ENCODE measurements at regions not wholly inside any gene's neighbourhood (a gene's known extent, or its start where the extent isn't known, plus 50 kb on each side); places are given as distances from the start of the nearest gene placed in this dataset.

DNA sequence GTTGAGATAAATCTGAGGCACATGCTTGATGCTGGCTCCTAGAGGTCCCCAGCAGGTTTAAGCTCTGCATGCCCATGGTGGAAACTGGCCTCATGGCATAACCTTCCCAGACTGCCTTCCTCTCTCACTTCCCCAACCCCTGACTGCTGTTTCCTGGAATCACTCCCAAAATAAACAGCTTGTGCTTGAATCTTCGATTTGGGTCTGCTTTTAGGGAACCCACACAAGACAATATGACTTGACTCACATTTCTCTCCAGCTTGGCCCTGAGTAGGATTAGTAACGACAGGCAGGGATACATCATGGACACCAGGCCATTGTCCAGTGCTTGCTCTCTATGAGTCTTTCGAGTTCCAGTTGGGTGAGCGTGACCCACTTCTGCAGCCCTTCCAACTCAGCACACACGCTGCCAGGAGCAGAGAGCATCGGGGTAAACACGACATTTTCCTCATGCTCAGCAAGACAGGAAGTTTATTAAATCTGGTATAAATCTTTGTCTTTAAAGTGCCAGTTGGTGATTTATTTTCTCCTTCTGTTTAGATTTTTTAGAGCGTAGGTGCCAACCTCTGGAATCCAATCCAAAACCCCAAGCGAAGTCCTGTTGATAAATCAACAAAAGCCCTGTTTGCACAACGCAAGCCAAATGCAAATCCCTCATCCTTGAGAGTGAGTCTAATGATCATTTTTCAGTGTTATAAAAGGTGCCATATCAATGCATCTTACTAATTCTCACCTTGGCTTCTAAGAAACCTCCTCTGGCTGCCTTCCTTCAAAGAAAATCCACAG is 135.0 kb downstream of the FOXA2 start:
- DNase-seq (ENCODE audit: low spot score), result no peak
- no peaks in the 10 kb centered on the region for H3K9me3 ChIP-seq
- H3K27me3 ChIP-seq, result no peaks in the 10 kb centered on the region
- H3K4me3 ChIP-seq, result no peak overlapping the region
- no peaks in the 10 kb centered on the region for H3K4me1 ChIP-seq
- no peak overlapping the region for H3K27ac ChIP-seq
- no peaks in the 10 kb centered on the region for H3K36me3 ChIP-seq
- TF ChIP-seq CTCF (IDR thresholded peaks at IDR 0.05), result no peak

DNA sequence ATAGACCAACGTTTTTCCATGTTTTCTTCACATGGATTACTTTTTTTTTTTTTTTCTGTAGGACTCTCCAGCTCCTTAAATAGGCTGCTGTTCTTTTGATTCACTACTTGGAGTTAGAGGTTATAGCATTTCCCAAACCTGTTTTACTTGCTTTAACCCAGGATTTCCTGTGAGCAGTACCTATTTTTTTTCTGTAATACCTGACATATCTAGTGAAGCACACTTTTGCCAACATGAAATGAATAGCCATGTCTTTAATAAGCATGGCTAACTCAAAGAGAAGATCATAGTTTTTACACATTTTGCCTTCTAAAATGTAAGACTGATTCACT is 137.0 kb downstream of the FOXA2 start:
- no peak for TF ChIP-seq CTCF (IDR thresholded peaks at IDR 0.05)

DNA sequence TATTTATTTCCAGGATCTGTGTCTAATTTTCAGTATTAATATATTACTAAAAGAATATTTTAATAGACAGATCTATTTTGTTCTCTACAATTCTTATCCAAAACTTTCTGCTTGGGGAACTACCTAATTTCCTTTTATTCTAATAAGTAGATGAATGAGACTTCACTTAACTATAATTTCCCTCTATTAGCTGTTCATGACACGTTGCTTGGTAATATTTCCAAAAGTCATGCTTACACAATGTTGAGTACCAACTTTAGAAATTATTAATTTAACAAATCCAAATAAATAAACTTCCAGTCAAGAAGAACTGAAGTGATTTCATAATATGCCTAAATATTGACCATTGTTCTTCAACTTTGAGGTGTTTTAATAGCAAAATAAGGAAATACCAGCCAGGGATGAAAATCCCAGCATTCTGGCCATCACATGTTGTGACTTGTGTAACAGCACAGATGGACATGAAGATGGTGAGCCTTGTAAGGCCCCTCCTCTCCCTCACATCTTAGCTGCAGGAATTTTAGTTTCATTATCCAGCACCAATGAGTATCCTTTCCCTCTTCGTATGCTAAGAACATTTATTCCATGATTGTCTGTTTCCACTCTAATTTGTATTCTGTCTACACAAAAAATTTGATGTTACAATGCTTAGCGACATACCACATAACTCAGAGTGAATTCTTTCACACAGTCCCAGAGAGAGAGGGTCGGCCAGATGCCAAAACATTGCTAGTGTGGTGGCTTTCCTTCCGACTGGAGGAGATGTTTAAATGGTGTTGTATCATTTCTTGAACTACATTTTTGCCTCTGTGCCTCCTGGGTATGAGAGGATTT is 137.5 kb downstream of the FOXA2 start:
- Histone ChIP-seq H3K36me3 (no peaks in the 10 kb centered on the region), H3K27me3 (no peaks in the 10 kb centered on the region), H3K27ac (no peak overlapping the region), H3K4me1 (no peaks in the 10 kb centered on the region), H3K9me3 (no peaks in the 10 kb centered on the region), H3K4me3 (no peak overlapping the region)
- no peak for DNase-seq (ENCODE audit: low spot score)
- no peak for TF ChIP-seq CTCF (IDR thresholded peaks at IDR 0.05)

More for the DNA sequence above, 137.0 kb downstream of the FOXA2 start:
- no peaks in the 10 kb centered on the region for H3K27me3 ChIP-seq
- H3K4me1 ChIP-seq, result no peaks in the 10 kb centered on the region
- DNase-seq (ENCODE audit: low spot score), result no peak
- no peaks in the 10 kb centered on the region for H3K9me3 ChIP-seq
- H3K27ac ChIP-seq, result no peak overlapping the region
- no peaks in the 10 kb centered on the region for H3K36me3 ChIP-seq
- H3K4me3 ChIP-seq, result no peak overlapping the region

- Histone ChIP-seq H3K27me3 (no peaks in the 10 kb centered on the region), H3K36me3 (no peaks in the 10 kb centered on the region), H3K27ac (no peak overlapping the region), H3K4me1 (no peaks in the 10 kb centered on the region), H3K9me3 (no peaks in the 10 kb centered on the region), H3K4me3 (no peak overlapping the region)
- DNase-seq (ENCODE audit: low spot score), result no peak
- TF ChIP-seq CTCF (IDR thresholded peaks at IDR 0.05), result no peak
Measured at GRCh38 chr20:22442318-22442717, 142.1 kb downstream of the FOXA2 start.

DNA sequence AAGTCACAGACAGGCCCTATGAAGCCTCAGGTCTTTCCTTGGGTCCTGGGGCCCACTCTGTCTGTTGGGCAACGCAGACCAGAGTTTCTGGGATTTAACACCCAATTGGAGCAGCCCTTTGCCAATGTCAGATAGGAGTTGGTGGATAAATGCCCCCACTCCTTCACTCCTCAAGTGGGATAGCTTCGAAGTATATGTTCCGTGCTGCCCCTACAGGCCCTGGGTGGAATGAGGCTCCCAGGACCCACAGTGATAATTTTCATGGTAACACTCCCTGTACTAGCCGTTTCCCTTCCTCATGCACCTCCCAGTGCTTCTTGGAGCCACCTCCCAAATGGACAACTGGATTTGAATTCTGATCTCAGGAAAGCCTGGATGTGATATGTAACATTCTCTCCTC is 145.4 kb downstream of the FOXA2 start:
- no peaks in the 10 kb centered on the region for H3K36me3 ChIP-seq
- no peak for DNase-seq (ENCODE audit: low spot score)
- H3K27me3 ChIP-seq, result no peaks in the 10 kb centered on the region
- no peak overlapping the region for H3K4me3 ChIP-seq
- H3K4me1 ChIP-seq, result no peaks in the 10 kb centered on the region
- TF ChIP-seq CTCF (IDR thresholded peaks at IDR 0.05), result no peak
- H3K27ac ChIP-seq, result no peak overlapping the region
- H3K9me3 ChIP-seq, result no peaks in the 10 kb centered on the region
